ENCODE measurements at regions not wholly inside any gene's neighbourhood (a gene's known extent, or its start where the extent isn't known, plus 50 kb on each side); places are given as distances from the start of the nearest gene placed in this dataset.

DNA sequence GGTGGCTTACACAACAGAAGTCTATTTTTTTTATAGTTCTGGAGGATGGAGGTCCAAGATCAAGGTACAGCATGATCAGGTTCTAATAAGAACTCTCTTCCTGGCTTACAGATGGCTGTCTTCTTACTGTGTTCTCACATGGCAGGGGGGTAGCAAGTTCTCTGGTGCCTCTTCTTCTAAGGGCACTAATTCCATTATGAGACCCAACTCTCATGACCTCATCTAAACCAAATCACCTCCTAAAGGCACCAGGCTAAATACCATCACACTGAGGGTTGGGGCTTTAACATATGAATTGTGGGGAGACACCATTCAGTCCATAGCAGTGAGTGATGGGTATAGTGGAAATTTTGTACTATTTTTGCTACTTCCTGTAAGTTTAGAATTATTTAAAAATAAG is 75.2 kb upstream of the SLC4A7 start:
- ChIA-PET CTCF (no interaction called here), POLR2A (no interaction called here), RAD21 (ENCODE audit: low non-redundant PET in 1 of 2, low total read pairs in 2 of 2, uncharacterized antibody in 2 of 2, unreplicated experiment in 2 of 2) (no interaction called here)
- Histone ChIP-seq H3K4me2 (ENCODE audit: low read length) (no peak overlapping the region), H2AFZ (ENCODE audit: low read depth, low read length, poor library complexity, severe bottlenecking) (no peak overlapping the region), H3K9me3 (ENCODE audit: control insufficient read depth in 1 of 2, insufficient read depth in 1 of 2, low read depth in 1 of 2, low read length in 2 of 2) (no peaks in the 10 kb centered on the region), H3K27me3 (ENCODE audit: insufficient read depth, low read length) (no peaks in the 10 kb centered on the region), H3K9ac (ENCODE audit: low read length) (no peak overlapping the region), H4K20me1 (ENCODE audit: insufficient read depth) (no peaks in the 10 kb centered on the region), H3K27ac (ENCODE audit: low read depth, low read length) (no peak overlapping the region), H3K4me3 (replicated peaks in 1 of 2; ENCODE audit: low read depth in 1 of 2, low read length in 2 of 2) (no peak overlapping the region), H3K36me3 (ENCODE audit: control insufficient read depth in 1 of 2, insufficient read depth in 2 of 2, low read length in 2 of 2) (no peaks in the 10 kb centered on the region), H3K9me2 (ENCODE audit: insufficient read depth) (no peaks in the 10 kb centered on the region), H3K4me1 (ENCODE audit: control insufficient read depth in 1 of 2, insufficient read depth in 2 of 2, low read length in 2 of 2) (no peaks in the 10 kb centered on the region), H3K79me2 (ENCODE audit: insufficient read depth, low read length) (no peaks in the 10 kb centered on the region)
- BruUV-seq (replicated peaks): no TSS peak
- intact Hi-C loops (cut with micrococcal nuclease): no loop called here
- DNase-seq (ENCODE audit: low read depth, low spot score) (no peak), ATAC-seq (no peak)
- TF ChIP-seq EZH2 (IDR thresholded peaks at IDR 0.05) (no peak), SP1 (IDR thresholded peaks at IDR 0.05; ENCODE audit: low read depth) (no peak), SIN3A (IDR thresholded peaks at IDR 0.05; ENCODE audit: low read depth) (no peak), JUND (IDR thresholded peaks at IDR 0.05) (no peak), CBX3 (IDR thresholded peaks at IDR 0.05; ENCODE audit: low read depth) (no peak), POLR2A (IDR thresholded peaks at IDR 0.05; ENCODE audit: borderline replicate concordance, extremely low read depth, insufficient read depth, insufficient read length) (no peak), SRF (IDR thresholded peaks at IDR 0.05; ENCODE audit: low read depth) (no peak)
- TF ChIP-seq, protein P1, sequence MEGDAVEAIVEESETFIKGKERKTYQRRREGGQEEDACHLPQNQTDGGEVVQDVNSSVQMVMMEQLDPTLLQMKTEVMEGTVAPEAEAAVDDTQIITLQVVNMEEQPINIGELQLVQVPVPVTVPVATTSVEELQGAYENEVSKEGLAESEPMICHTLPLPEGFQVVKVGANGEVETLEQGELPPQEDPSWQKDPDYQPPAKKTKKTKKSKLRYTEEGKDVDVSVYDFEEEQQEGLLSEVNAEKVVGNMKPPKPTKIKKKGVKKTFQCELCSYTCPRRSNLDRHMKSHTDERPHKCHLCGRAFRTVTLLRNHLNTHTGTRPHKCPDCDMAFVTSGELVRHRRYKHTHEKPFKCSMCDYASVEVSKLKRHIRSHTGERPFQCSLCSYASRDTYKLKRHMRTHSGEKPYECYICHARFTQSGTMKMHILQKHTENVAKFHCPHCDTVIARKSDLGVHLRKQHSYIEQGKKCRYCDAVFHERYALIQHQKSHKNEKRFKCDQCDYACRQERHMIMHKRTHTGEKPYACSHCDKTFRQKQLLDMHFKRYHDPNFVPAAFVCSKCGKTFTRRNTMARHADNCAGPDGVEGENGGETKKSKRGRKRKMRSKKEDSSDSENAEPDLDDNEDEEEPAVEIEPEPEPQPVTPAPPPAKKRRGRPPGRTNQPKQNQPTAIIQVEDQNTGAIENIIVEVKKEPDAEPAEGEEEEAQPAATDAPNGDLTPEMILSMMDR (IDR thresholded peaks at IDR 0.05 in 2 of 3, conservative IDR thresholded peaks at IDR 0.05 in 1 of 3; ENCODE audit: borderline replicate concordance in 1 of 3, insufficient read depth in 1 of 3, low read depth in 2 of 3, low read length in 2 of 3): no peak
- TF ChIP-seq, protein P2, sequence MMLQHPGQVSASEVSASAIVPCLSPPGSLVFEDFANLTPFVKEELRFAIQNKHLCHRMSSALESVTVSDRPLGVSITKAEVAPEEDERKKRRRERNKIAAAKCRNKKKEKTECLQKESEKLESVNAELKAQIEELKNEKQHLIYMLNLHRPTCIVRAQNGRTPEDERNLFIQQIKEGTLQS (IDR thresholded peaks at IDR 0.05): no peak

DNA sequence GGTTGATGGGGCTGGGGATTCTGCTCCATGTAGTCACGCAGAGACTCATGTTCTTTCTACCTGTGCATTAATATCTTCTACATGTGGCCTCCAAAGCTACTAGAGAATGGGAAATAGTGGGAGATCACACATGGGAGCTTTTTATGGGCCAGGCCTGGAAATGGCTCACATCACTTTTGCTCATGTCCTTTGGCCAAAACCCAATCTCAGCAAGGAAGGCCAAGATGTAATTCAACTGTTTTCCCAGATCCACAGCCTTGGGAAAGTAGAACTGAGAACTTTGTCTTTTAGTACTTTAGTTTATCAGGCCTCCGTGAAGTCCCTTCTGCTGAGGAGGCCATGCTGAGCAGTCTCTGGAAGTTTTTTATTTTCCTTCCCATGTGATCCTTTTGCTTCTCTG is 73.2 kb upstream of the SLC4A7 start:
- no TSS peak for BruUV-seq (replicated peaks)
- H3K36me3 ChIP-seq (ENCODE audit: control insufficient read depth in 1 of 2, insufficient read depth in 2 of 2, low read length in 2 of 2): no peaks in the 10 kb centered on the region
- TF ChIP-seq YY1 (IDR thresholded peaks at IDR 0.05; ENCODE audit: extremely low read depth, insufficient replicate concordance, low read depth, low read length) (no peak), ZFX (IDR thresholded peaks at IDR 0.05) (no peak), SP1 (IDR thresholded peaks at IDR 0.05; ENCODE audit: low read depth) (no peak), ELF1 (IDR thresholded peaks at IDR 0.05; ENCODE audit: borderline replicate concordance, low read depth) (no peak), CEBPB (IDR thresholded peaks at IDR 0.05; ENCODE audit: low read depth) (no peak), TCF7L2 (IDR thresholded peaks at IDR 0.05; ENCODE audit: borderline replicate concordance, extremely low read depth, insufficient read depth, insufficient read length) (no peak), EGR1 (IDR thresholded peaks at IDR 0.05; ENCODE audit: low read depth) (no peak), ZNF274 (IDR thresholded peaks at IDR 0.05; ENCODE audit: low read depth, low read length) (no peak), CBX3 (IDR thresholded peaks at IDR 0.05; ENCODE audit: low read depth) (no peak), EZH2phosphoT487 (IDR thresholded peaks at IDR 0.05; ENCODE audit: borderline replicate concordance) (no peak)
- TF ChIP-seq, protein P3, sequence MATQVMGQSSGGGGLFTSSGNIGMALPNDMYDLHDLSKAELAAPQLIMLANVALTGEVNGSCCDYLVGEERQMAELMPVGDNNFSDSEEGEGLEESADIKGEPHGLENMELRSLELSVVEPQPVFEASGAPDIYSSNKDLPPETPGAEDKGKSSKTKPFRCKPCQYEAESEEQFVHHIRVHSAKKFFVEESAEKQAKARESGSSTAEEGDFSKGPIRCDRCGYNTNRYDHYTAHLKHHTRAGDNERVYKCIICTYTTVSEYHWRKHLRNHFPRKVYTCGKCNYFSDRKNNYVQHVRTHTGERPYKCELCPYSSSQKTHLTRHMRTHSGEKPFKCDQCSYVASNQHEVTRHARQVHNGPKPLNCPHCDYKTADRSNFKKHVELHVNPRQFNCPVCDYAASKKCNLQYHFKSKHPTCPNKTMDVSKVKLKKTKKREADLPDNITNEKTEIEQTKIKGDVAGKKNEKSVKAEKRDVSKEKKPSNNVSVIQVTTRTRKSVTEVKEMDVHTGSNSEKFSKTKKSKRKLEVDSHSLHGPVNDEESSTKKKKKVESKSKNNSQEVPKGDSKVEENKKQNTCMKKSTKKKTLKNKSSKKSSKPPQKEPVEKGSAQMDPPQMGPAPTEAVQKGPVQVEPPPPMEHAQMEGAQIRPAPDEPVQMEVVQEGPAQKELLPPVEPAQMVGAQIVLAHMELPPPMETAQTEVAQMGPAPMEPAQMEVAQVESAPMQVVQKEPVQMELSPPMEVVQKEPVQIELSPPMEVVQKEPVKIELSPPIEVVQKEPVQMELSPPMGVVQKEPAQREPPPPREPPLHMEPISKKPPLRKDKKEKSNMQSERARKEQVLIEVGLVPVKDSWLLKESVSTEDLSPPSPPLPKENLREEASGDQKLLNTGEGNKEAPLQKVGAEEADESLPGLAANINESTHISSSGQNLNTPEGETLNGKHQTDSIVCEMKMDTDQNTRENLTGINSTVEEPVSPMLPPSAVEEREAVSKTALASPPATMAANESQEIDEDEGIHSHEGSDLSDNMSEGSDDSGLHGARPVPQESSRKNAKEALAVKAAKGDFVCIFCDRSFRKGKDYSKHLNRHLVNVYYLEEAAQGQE (IDR thresholded peaks at IDR 0.05; ENCODE audit: low read depth): no peak
- H4K20me1 ChIP-seq (ENCODE audit: insufficient read depth): no peaks in the 10 kb centered on the region
- ChIA-PET CTCF (no interaction called here), RAD21 (ENCODE audit: low non-redundant PET in 1 of 2, low total read pairs in 2 of 2, uncharacterized antibody in 2 of 2, unreplicated experiment in 2 of 2) (no interaction called here), POLR2A (no interaction called here)
- no peak overlapping the region for H3K4me3 ChIP-seq (replicated peaks in 1 of 2; ENCODE audit: low read depth in 1 of 2, low read length in 2 of 2)
- no peak overlapping the region for H3K27ac ChIP-seq (ENCODE audit: low read depth, low read length)
- H3K9me3 ChIP-seq (ENCODE audit: control insufficient read depth in 1 of 2, insufficient read depth in 1 of 2, low read depth in 1 of 2, low read length in 2 of 2): no peaks in the 10 kb centered on the region
- no peak overlapping the region for H3K4me2 ChIP-seq (ENCODE audit: low read length)
- no peaks in the 10 kb centered on the region for H3K9me2 ChIP-seq (ENCODE audit: insufficient read depth)
- no peak overlapping the region for H2AFZ ChIP-seq (ENCODE audit: low read depth, low read length, poor library complexity, severe bottlenecking)
- no peaks in the 10 kb centered on the region for H3K27me3 ChIP-seq (ENCODE audit: insufficient read depth, low read length)
- ATAC-seq (no peak), DNase-seq (ENCODE audit: low read depth, low spot score) (no peak)
- H3K9ac ChIP-seq (ENCODE audit: low read length): no peak overlapping the region
- intact Hi-C loops (cut with micrococcal nuclease): no loop called here
- no peaks in the 10 kb centered on the region for H3K79me2 ChIP-seq (ENCODE audit: insufficient read depth, low read length)
- peaks cover 2 to 10% of the 10 kb centered on the region in 2 experiments; a peak in 3 of 4 replicates for H3K4me1 ChIP-seq (ENCODE audit: control insufficient read depth in 1 of 2, insufficient read depth in 2 of 2, low read length in 2 of 2)
